ENCODE measurements at regions not wholly inside any gene's neighbourhood (a gene's known extent, or its start where the extent isn't known, plus 50 kb on each side); places are given as distances from the start of the nearest gene placed in this dataset.

- TF ChIP-seq CTCF (conservative IDR thresholded peaks at IDR 0.05) (no peak), EZH2 (IDR thresholded peaks at IDR 0.05; ENCODE audit: low read depth) (no peak)
Measured at GRCh38 chr2:195494451-195494850, 162.6 kb upstream of the SLC39A10 start.

Data from PC-9 (cell line).